ENCODE measurements at regions not wholly inside any gene's neighbourhood (a gene's known extent, or its start where the extent isn't known, plus 50 kb on each side); places are given as distances from the start of the nearest gene placed in this dataset.

- no peak for DNase-seq
- WGBS, 2 donors = 84% methylated on average over 1 of the region's 1 CpG
- H3K4me1 ChIP-seq = no peaks in the 10 kb centered on the region
- no peak overlapping the region for H3K27ac ChIP-seq
- no peaks in the 10 kb centered on the region for H3K36me3 ChIP-seq
- H3K27me3 ChIP-seq = no peaks in the 10 kb centered on the region
- H3K9me3 ChIP-seq = no peaks in the 10 kb centered on the region
- intact Hi-C loops (cut with DNase I) = no loop called here
- no peak for TF ChIP-seq EP300 (IDR thresholded peaks at IDR 0.05)
- TF ChIP-seq POLR2A (IDR thresholded peaks at IDR 0.05) = no peak
- no peak for TF ChIP-seq POLR2AphosphoS5 (IDR thresholded peaks at IDR 0.05)
- no peak for TF ChIP-seq CTCF (IDR thresholded peaks at IDR 0.05)
- H3K4me3 ChIP-seq = no peak overlapping the region
These were observed 760.1 kb upstream of the NEGR1 start for GRCh38 chr1:73042403-73042802.

- no peak for DNase-seq
- H3K36me3 ChIP-seq = no peaks in the 10 kb centered on the region
- TF ChIP-seq POLR2AphosphoS5 (IDR thresholded peaks at IDR 0.05) (no peak), POLR2A (IDR thresholded peaks at IDR 0.05) (no peak), CTCF (IDR thresholded peaks at IDR 0.05) (no peak), EP300 (IDR thresholded peaks at IDR 0.05) (no peak)
- intact Hi-C loops (cut with DNase I) = no loop called here
- no peak overlapping the region for H3K27ac ChIP-seq
- no peak overlapping the region for H3K4me3 ChIP-seq
- H3K9me3 ChIP-seq = no peaks in the 10 kb centered on the region
- H3K4me1 ChIP-seq = no peaks in the 10 kb centered on the region
- WGBS, 2 donors = 79 to 82% methylated on average over 1 of the region's 1 CpG
- H3K27me3 ChIP-seq = no peaks in the 10 kb centered on the region
These were observed 758.5 kb upstream of the NEGR1 start for GRCh38 chr1:73040811-73041210.

GRCh38 chr1:73034271-73034670, 751.9 kb upstream of the NEGR1 start:
- Histone ChIP-seq H3K27me3 (no peaks in the 10 kb centered on the region), H3K36me3 (no peaks in the 10 kb centered on the region), H3K4me3 (no peak overlapping the region), H3K9me3 (no peaks in the 10 kb centered on the region), H3K27ac (no peak overlapping the region), H3K4me1 (no peaks in the 10 kb centered on the region)
- no peak for DNase-seq
- WGBS, 2 donors = 77 to 78% methylated on average over 4 of the region's 4 CpGs
- TF ChIP-seq POLR2AphosphoS5 (IDR thresholded peaks at IDR 0.05) (no peak), POLR2A (IDR thresholded peaks at IDR 0.05) (no peak), CTCF (IDR thresholded peaks at IDR 0.05) (no peak), EP300 (IDR thresholded peaks at IDR 0.05) (no peak)
- intact Hi-C loops (cut with DNase I) = no loop called here

- H3K4me3 ChIP-seq = no peak overlapping the region
- no peaks in the 10 kb centered on the region for H3K9me3 ChIP-seq
- DNase-seq = no peak
- H3K4me1 ChIP-seq = no peaks in the 10 kb centered on the region
- H3K27me3 ChIP-seq = no peaks in the 10 kb centered on the region
- no peaks in the 10 kb centered on the region for H3K36me3 ChIP-seq
- TF ChIP-seq EP300 (IDR thresholded peaks at IDR 0.05) (no peak), POLR2AphosphoS5 (IDR thresholded peaks at IDR 0.05) (no peak), CTCF (IDR thresholded peaks at IDR 0.05) (no peak), POLR2A (IDR thresholded peaks at IDR 0.05) (no peak)
- 40 to 54% methylated on average over 3 of the region's 3 CpGs for WGBS, 2 donors
- intact Hi-C loops (cut with DNase I) = no loop called here
- H3K27ac ChIP-seq = no peak overlapping the region
These were observed 751.3 kb upstream of the NEGR1 start for GRCh38 chr1:73033640-73034039.

GRCh38 chr1:73029571-73029970, 747.2 kb upstream of the NEGR1 start:
- H3K27me3 ChIP-seq = no peaks in the 10 kb centered on the region
- H3K27ac ChIP-seq = no peak overlapping the region
- H3K4me1 ChIP-seq = no peaks in the 10 kb centered on the region
- 60 to 80% methylated on average over 2 of the region's 2 CpGs for WGBS, 2 donors
- no peak for TF ChIP-seq POLR2A (IDR thresholded peaks at IDR 0.05)
- no peak for TF ChIP-seq EP300 (IDR thresholded peaks at IDR 0.05)
- no peak for TF ChIP-seq POLR2AphosphoS5 (IDR thresholded peaks at IDR 0.05)
- no peak for TF ChIP-seq CTCF (IDR thresholded peaks at IDR 0.05)
- no peak overlapping the region for H3K4me3 ChIP-seq
- intact Hi-C loops (cut with DNase I) = no loop called here
- no peaks in the 10 kb centered on the region for H3K9me3 ChIP-seq
- no peaks in the 10 kb centered on the region for H3K36me3 ChIP-seq
- DNase-seq = no peak

All from sigmoid colon (tissue), 6 donors.